Astrocyte (in vitro differentiated cells and primary cell): ENCODE measurements at regions not wholly inside any gene's neighbourhood (a gene's known extent, or its start where the extent isn't known, plus 50 kb on each side); places are given as distances from the start of the nearest gene placed in this dataset.

Source experiments
- DNase-seq: peaks from one replicate; pipeline ENCODE4 v3.0.0-alpha.2; 2010; ENCODE audit warnings: low read depth
- FAIRE-seq: peaks from 2 replicates; lab custom pipeline; 2011; peaks lifted over from hg19 to GRCh38; lab: Jason Lieb, UNC
- H2AFZ ChIP-seq: 2 replicates; pipeline ENCODE4 v1.6.0; 2012; ENCODE audit warnings: low read depth, low read length, inconsistent platforms
- H3K27ac ChIP-seq: 2 replicates; pipeline ENCODE4 v1.5.1; 2011; ENCODE audit warnings: low read depth, low read length, inconsistent platforms
- H3K27me3 ChIP-seq: 2 replicates; pipeline ENCODE4 v1.6.0; 2011; ENCODE audit warnings: low read length, inconsistent platforms; ENCODE audit not compliant: insufficient read depth
- H3K36me3 ChIP-seq: 2 replicates; pipeline ENCODE4 v1.5.1; 2011; ENCODE audit warnings: low read length, inconsistent platforms; ENCODE audit not compliant: insufficient read depth
- H3K4me1 ChIP-seq: 2 replicates; pipeline ENCODE4 v1.5.1; 2011; ENCODE audit warnings: low read length, inconsistent platforms; ENCODE audit not compliant: insufficient read depth
- H3K4me2 ChIP-seq: 2 replicates; pipeline ENCODE4 v1.6.0; 2012; ENCODE audit warnings: low read length, inconsistent platforms
- H3K4me3 ChIP-seq: 2 replicates; pipeline ENCODE4 v1.5.1; 2011; ENCODE audit warnings: low read depth, mild to moderate bottlenecking, low read length, inconsistent platforms; ENCODE audit not compliant: insufficient read depth
- H3K79me2 ChIP-seq: 2 replicates; pipeline ENCODE4 v1.6.0; 2012; ENCODE audit warnings: mild to moderate bottlenecking, low read length, inconsistent platforms; ENCODE audit not compliant: insufficient read depth
- H3K9ac ChIP-seq: 2 replicates; pipeline ENCODE4 v1.6.0; 2012; ENCODE audit warnings: mild to moderate bottlenecking, low read length, inconsistent platforms
- H3K9me3 ChIP-seq: 2 replicates; pipeline ENCODE4 v1.5.1; 2012; ENCODE audit warnings: low read depth, mild to moderate bottlenecking, low read length, inconsistent platforms; ENCODE audit not compliant: insufficient read depth
- H4K20me1 ChIP-seq: 2 replicates; pipeline ENCODE4 v1.6.0; 2012; ENCODE audit warnings: low read length, inconsistent platforms; ENCODE audit not compliant: insufficient read depth
- H3K27ac Mint-ChIP-seq: one replicate; pipeline ENCODE4 v1.8.0; 2021; ENCODE audit warnings: mild to moderate bottlenecking, mixed read lengths; ENCODE audit not compliant: unreplicated experiment
- H3K27me3 Mint-ChIP-seq: one replicate; pipeline ENCODE4 v1.8.0; 2021; ENCODE audit warnings: low read depth, mixed read lengths; ENCODE audit not compliant: unreplicated experiment
- H3K36me3 Mint-ChIP-seq: one replicate; pipeline ENCODE4 v1.8.0; 2021; ENCODE audit warnings: low read depth, mixed read lengths; ENCODE audit not compliant: unreplicated experiment
- H3K4me1 Mint-ChIP-seq: one replicate; pipeline ENCODE4 v1.8.0; 2021; ENCODE audit warnings: low read depth, mixed read lengths; ENCODE audit not compliant: unreplicated experiment
- H3K4me3 Mint-ChIP-seq: one replicate; pipeline ENCODE4 v1.8.0; 2021; ENCODE audit warnings: mild to moderate bottlenecking, moderate library complexity, mixed read lengths; ENCODE audit not compliant: unreplicated experiment
- H3K9me3 Mint-ChIP-seq: one replicate; pipeline ENCODE4 v1.8.0; 2021; ENCODE audit warnings: mild to moderate bottlenecking, mixed read lengths; ENCODE audit not compliant: unreplicated experiment
- EZH2 ChIP-seq: IDR thresholded peaks from 2 replicates; pipeline ENCODE4 v1.6.1; 2012; ENCODE audit warnings: mild to moderate bottlenecking, low read length, inconsistent platforms; ENCODE audit not compliant: insufficient read depth
- TF ChIP-seq, protein P1 (sequence below): IDR thresholded peaks from 2 replicates; pipeline ENCODE4 v1.5.1; 2011; ENCODE audit warnings: low read depth, mild to moderate bottlenecking, inconsistent platforms, low read length, moderate library complexity; ENCODE audit not compliant: insufficient read depth

DNA sequence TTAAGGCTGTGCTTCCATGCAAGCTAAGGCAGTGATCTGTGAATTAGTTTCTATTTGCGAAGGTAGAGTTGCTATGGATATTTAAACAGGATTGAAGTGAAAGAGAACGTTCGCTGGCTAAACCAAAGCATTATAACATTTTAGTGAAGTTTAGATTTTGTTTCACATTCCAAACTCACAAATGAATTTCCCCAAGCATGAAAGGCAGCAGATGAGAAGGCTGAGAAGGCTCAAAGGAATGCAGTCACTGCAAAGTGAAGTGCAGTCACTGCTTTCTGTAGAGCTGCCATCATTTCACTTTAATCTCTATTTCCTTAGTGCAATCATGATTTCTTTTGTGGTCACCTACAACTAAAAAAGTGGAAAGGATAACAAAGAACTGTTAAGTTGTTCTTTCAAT lies 334.7 kb upstream of the NR3C2 start:
- no peaks in the 10 kb centered on the region for H3K36me3 Mint-ChIP-seq
- H3K4me1 Mint-ChIP-seq, result peaks cover 33% of the 10 kb centered on the region
- peak overlapping the region; percentile 59 for H3K4me2 ChIP-seq
- peak overlapping the region; percentile 77 for H3K27ac Mint-ChIP-seq
- H3K4me3 ChIP-seq, result no peak overlapping the region
- H4K20me1 ChIP-seq, result no peaks in the 10 kb centered on the region
- H3K9ac ChIP-seq, result no peak overlapping the region
- H3K4me1 ChIP-seq, result peaks cover 4% of the 10 kb centered on the region
- no peaks in the 10 kb centered on the region for H3K79me2 ChIP-seq
- no peak overlapping the region for H3K4me3 Mint-ChIP-seq
- no peak for TF ChIP-seq EZH2
- TF ChIP-seq, protein P1, sequence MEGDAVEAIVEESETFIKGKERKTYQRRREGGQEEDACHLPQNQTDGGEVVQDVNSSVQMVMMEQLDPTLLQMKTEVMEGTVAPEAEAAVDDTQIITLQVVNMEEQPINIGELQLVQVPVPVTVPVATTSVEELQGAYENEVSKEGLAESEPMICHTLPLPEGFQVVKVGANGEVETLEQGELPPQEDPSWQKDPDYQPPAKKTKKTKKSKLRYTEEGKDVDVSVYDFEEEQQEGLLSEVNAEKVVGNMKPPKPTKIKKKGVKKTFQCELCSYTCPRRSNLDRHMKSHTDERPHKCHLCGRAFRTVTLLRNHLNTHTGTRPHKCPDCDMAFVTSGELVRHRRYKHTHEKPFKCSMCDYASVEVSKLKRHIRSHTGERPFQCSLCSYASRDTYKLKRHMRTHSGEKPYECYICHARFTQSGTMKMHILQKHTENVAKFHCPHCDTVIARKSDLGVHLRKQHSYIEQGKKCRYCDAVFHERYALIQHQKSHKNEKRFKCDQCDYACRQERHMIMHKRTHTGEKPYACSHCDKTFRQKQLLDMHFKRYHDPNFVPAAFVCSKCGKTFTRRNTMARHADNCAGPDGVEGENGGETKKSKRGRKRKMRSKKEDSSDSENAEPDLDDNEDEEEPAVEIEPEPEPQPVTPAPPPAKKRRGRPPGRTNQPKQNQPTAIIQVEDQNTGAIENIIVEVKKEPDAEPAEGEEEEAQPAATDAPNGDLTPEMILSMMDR, result no peak
- H3K9me3 Mint-ChIP-seq, result no peaks in the 10 kb centered on the region
- H3K9me3 ChIP-seq, result no peaks in the 10 kb centered on the region
- H3K36me3 ChIP-seq, result no peaks in the 10 kb centered on the region
- no peaks in the 10 kb centered on the region for H3K27me3 ChIP-seq
- H3K27ac ChIP-seq, result peak overlapping the region; percentile 48
- no peak overlapping the region for H2AFZ ChIP-seq
- no peaks in the 10 kb centered on the region for H3K27me3 Mint-ChIP-seq
- DNase-seq (peak; percentile 84), FAIRE-seq (peak; percentile 83)

DNA sequence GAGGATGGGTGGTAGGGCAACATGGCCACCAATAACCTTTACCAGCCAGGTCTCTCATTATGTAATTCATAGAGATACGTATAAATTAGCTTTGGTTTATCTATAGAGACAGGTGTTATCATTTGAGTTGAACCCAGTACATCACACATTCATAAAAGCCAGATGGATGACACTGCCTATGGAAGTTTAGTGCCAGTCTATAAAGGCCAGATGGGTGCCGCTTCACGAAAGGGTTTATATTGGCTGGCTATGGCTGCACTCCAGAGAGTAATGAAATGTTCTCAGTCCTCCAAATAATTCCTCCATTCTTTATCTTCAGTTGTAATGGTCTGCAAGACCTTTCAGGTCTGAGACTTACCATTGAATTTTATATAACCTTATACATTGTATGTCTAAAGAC lies 331.9 kb upstream of the NR3C2 start:
- Histone ChIP-seq H3K4me3 (no peak overlapping the region), H3K9ac (no peak overlapping the region), H3K4me2 (no peak overlapping the region), H3K4me1 (peaks cover 4% of the 10 kb centered on the region), H3K79me2 (no peaks in the 10 kb centered on the region), H2AFZ (no peak overlapping the region), H3K27ac (no peak overlapping the region), H3K9me3 (no peaks in the 10 kb centered on the region), H4K20me1 (no peaks in the 10 kb centered on the region), H3K27me3 (no peaks in the 10 kb centered on the region), H3K36me3 (no peaks in the 10 kb centered on the region)
- Mint-ChIP-seq H3K27ac (no peak overlapping the region), H3K9me3 (no peaks in the 10 kb centered on the region), H3K4me1 (peaks cover 25% of the 10 kb centered on the region), H3K36me3 (no peaks in the 10 kb centered on the region), H3K27me3 (no peaks in the 10 kb centered on the region), H3K4me3 (no peak overlapping the region)
- FAIRE-seq (no peak), DNase-seq (no peak)
- no peak for TF ChIP-seq EZH2
- TF ChIP-seq, protein P1, result no peak

DNA sequence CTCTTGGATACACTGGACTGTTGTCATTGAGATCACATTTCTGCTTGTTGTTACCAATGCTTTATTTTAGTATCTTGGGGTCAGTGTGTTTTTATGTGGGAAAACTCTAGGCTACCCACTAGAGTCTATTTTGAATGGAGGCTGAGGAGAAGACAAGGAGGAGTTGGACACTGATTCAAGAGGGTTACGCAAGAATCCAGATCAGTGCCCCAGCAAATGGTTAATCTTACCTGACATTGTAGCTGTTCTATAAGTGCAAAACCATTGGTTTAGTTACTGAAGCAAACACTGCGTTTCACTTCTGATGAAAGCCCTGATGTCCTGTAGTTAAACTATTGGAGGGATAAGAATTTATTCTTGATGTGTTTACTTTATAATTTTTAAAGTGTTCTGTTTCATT lies 331.1 kb upstream of the NR3C2 start:
- no peaks in the 10 kb centered on the region for H3K27me3 Mint-ChIP-seq
- FAIRE-seq (no peak), DNase-seq (no peak)
- H3K9me3 Mint-ChIP-seq, result no peaks in the 10 kb centered on the region
- H3K4me3 ChIP-seq, result no peak overlapping the region
- H3K27ac ChIP-seq, result no peak overlapping the region
- no peak overlapping the region for H3K27ac Mint-ChIP-seq
- no peak overlapping the region for H3K4me3 Mint-ChIP-seq
- no peaks in the 10 kb centered on the region for H3K36me3 ChIP-seq
- H4K20me1 ChIP-seq, result no peaks in the 10 kb centered on the region
- H3K36me3 Mint-ChIP-seq, result no peaks in the 10 kb centered on the region
- H3K4me1 Mint-ChIP-seq, result peaks cover 21% of the 10 kb centered on the region
- no peaks in the 10 kb centered on the region for H3K27me3 ChIP-seq
- TF ChIP-seq EZH2, result no peak
- TF ChIP-seq, protein P1, result no peak
- H3K4me2 ChIP-seq, result no peak overlapping the region
- H3K79me2 ChIP-seq, result no peaks in the 10 kb centered on the region
- H3K9me3 ChIP-seq, result no peaks in the 10 kb centered on the region
- H2AFZ ChIP-seq, result no peak overlapping the region
- no peak overlapping the region for H3K9ac ChIP-seq
- H3K4me1 ChIP-seq, result peaks cover 4% of the 10 kb centered on the region
